ENCODE measurements at regions not wholly inside any gene's neighbourhood (a gene's known extent, or its start where the extent isn't known, plus 50 kb on each side); places are given as distances from the start of the nearest gene placed in this dataset.
"Not testable (repeated sequence)": the region's sequence is repeated elsewhere in the genome, so short reads cannot be mapped to it uniquely, and the experiment has no call there.

GRCh38 chr3:170801597-170801996 is 68.4 kb downstream of the RPL22L1 start:
- no peak overlapping the region for H3K27ac Mint-ChIP-seq
- intact Hi-C loops (cut with micrococcal nuclease) = no loop called here
- H3K4me3 Mint-ChIP-seq = no peak overlapping the region

DNA sequence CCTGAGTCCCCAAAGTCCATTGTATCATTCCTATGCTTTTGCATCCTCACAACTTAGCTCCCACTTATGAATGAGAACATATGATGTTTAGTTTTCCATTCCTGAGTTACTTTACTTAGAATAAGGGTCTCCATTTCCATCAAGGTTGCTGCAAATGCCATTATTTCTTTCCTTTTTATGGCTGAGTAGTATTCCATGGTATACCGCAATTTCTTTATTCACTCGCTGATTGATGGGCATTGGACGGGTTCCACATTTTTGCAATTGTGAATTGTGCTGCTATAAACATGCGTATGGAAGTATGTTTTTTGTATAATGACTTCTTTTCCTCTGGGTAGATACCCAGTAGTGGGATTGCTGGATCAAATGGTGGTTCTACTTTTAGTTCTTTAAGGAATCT is 69.7 kb downstream of the RPL22L1 start:
- H3K27ac Mint-ChIP-seq; H3K4me3 Mint-ChIP-seq; H3K36me3 Mint-ChIP-seq (ENCODE audit: low read depth); H3K4me1 Mint-ChIP-seq (ENCODE audit: low read depth); H3K9me3 Mint-ChIP-seq; intact Hi-C loops (cut with micrococcal nuclease): not testable (repeated sequence)
- H3K27me3 Mint-ChIP-seq = peaks cover 14% of the 10 kb centered on the region

More at GRCh38 chr3:170801597-170801996, 68.4 kb downstream of the RPL22L1 start:
- H3K27me3 Mint-ChIP-seq = peaks cover 14% of the 10 kb centered on the region
- peaks cover 8% of the 10 kb centered on the region for H3K9me3 Mint-ChIP-seq
- no peaks in the 10 kb centered on the region for H3K4me1 Mint-ChIP-seq (ENCODE audit: low read depth)
- no peaks in the 10 kb centered on the region for H3K36me3 Mint-ChIP-seq (ENCODE audit: low read depth)

DNA sequence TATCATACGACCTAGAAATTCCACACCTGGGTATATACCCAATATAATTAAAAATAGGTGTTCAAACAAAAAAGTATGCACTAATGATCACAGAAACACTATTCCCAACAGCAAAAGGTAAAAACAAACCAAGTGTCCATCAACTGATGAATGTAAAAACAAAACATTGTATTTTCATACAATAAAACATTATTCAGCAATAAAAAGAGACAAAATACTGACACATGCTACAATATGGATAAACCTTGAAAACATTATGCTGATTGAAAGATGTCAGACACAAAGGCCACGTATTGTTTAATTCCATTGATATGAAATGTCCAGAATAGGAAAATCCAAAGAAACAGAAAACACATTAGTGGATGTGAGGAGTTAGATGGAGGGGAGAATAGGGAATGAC is 71.0 kb downstream of the RPL22L1 start:
- peaks cover 8% of the 10 kb centered on the region for H3K9me3 Mint-ChIP-seq
- H3K4me3 Mint-ChIP-seq = no peak overlapping the region
- intact Hi-C loops (cut with micrococcal nuclease) = no loop called here
- no peaks in the 10 kb centered on the region for H3K36me3 Mint-ChIP-seq (ENCODE audit: low read depth)
- H3K27me3 Mint-ChIP-seq = peaks cover 10% of the 10 kb centered on the region
- H3K27ac Mint-ChIP-seq = no peak overlapping the region
- H3K4me1 Mint-ChIP-seq (ENCODE audit: low read depth) = no peaks in the 10 kb centered on the region

DNA sequence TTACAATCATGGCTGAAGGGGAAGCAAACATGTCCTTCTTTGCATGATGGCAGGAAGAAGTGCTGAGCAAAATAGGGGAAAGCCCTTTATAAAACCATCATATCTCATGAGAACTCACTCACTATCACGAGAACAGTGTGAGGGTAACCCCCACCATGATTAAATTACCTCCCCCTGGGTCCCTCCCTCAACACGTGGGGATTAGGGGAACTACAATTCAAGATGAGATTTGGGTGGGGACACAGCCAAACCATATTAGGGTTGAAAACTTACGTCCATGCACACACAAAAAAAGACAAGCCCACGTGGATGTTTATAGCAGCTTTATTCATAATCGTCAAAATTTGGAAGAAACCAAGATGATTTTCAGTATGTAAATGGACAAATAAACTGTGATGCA is 72.3 kb downstream of the RPL22L1 start:
- no peaks in the 10 kb centered on the region for H3K36me3 Mint-ChIP-seq (ENCODE audit: low read depth)
- H3K4me3 Mint-ChIP-seq = no peak overlapping the region
- no peaks in the 10 kb centered on the region for H3K4me1 Mint-ChIP-seq (ENCODE audit: low read depth)

DNA sequence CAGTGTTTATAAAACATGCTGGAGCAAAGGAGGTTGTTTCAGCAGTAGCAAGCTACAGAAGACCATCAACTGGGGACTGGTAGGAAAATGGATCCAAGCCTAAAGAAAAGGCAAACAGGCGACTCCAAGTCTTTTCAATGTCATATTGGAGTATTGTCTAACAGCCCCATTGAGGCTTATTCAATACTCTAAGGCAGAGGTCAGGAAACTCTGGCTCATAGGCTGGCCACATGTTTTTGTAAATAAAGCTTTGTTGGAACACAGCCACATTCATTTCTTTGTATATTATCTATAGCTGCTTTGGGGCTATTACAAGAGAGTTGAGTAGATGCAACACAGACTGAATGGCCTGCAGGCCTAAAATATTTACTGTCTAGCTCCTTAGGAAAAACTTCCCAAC is 77.5 kb downstream of the RPL22L1 start:
- Mint-ChIP-seq H3K4me3 (no peak overlapping the region), H3K36me3 (ENCODE audit: low read depth) (no peaks in the 10 kb centered on the region), H3K27me3 (no peaks in the 10 kb centered on the region), H3K9me3 (no peaks in the 10 kb centered on the region), H3K4me1 (ENCODE audit: low read depth) (no peaks in the 10 kb centered on the region), H3K27ac (no peak overlapping the region)
- intact Hi-C loops (cut with micrococcal nuclease) = no loop called here

More for the DNA sequence above, 72.3 kb downstream of the RPL22L1 start:
- Mint-ChIP-seq H3K27me3 (peaks cover 8% of the 10 kb centered on the region), H3K9me3 (peaks cover 8% of the 10 kb centered on the region), H3K27ac (no peak overlapping the region)
- intact Hi-C loops (cut with micrococcal nuclease) = no loop called here

- no peaks in the 10 kb centered on the region for H3K9me3 Mint-ChIP-seq
- peaks cover 1% of the 10 kb centered on the region for H3K27me3 Mint-ChIP-seq
- H3K4me3 Mint-ChIP-seq = no peak overlapping the region
- H3K27ac Mint-ChIP-seq = no peak overlapping the region
- no peaks in the 10 kb centered on the region for H3K36me3 Mint-ChIP-seq (ENCODE audit: low read depth)
- no peaks in the 10 kb centered on the region for H3K4me1 Mint-ChIP-seq (ENCODE audit: low read depth)
- intact Hi-C loops (cut with micrococcal nuclease) = no loop called here
Measured at GRCh38 chr3:170790647-170791046, 79.3 kb downstream of the RPL22L1 start.

DNA sequence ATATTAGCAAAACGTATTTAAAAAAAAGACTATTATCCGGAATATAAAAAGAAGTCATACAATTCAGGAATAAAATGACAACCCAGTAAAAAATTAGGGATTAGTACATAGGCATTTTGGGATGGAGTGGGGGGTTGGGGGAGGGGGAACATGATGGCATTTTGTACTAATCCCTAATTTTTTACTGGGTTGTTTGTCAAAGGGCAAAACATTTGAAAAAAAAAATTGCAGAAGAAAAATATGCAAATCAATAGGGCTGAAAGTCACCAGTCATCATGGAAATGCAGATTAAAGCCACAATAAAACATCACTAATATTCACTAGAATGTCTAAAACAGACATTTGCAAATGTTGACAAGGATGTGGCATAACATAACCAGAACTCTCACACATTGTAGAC is 82.5 kb downstream of the RPL22L1 start:
- intact Hi-C loops (cut with micrococcal nuclease) = no loop called here
- no peak overlapping the region for H3K4me3 Mint-ChIP-seq
- H3K27ac Mint-ChIP-seq = no peak overlapping the region
- H3K27me3 Mint-ChIP-seq = peaks cover 5% of the 10 kb centered on the region
- H3K9me3 Mint-ChIP-seq = no peaks in the 10 kb centered on the region
- H3K36me3 Mint-ChIP-seq (ENCODE audit: low read depth) = no peaks in the 10 kb centered on the region
- no peaks in the 10 kb centered on the region for H3K4me1 Mint-ChIP-seq (ENCODE audit: low read depth)

- Mint-ChIP-seq H3K27ac (no peak overlapping the region), H3K9me3 (no peaks in the 10 kb centered on the region), H3K36me3 (ENCODE audit: low read depth) (no peaks in the 10 kb centered on the region), H3K27me3 (peaks cover 5% of the 10 kb centered on the region), H3K4me3 (no peak overlapping the region), H3K4me1 (ENCODE audit: low read depth) (no peaks in the 10 kb centered on the region)
- intact Hi-C loops (cut with micrococcal nuclease) = no loop called here
Measured at GRCh38 chr3:170785454-170785853, 84.5 kb downstream of the RPL22L1 start.

GRCh38 chr3:170784406-170784805 is 85.6 kb downstream of the RPL22L1 start:
- Mint-ChIP-seq H3K36me3 (ENCODE audit: low read depth) (no peaks in the 10 kb centered on the region), H3K27me3 (peaks cover 5% of the 10 kb centered on the region), H3K4me3 (no peak overlapping the region), H3K27ac (no peak overlapping the region), H3K9me3 (no peaks in the 10 kb centered on the region), H3K4me1 (ENCODE audit: low read depth) (no peaks in the 10 kb centered on the region)
- intact Hi-C loops (cut with micrococcal nuclease) = no loop called here

DNA sequence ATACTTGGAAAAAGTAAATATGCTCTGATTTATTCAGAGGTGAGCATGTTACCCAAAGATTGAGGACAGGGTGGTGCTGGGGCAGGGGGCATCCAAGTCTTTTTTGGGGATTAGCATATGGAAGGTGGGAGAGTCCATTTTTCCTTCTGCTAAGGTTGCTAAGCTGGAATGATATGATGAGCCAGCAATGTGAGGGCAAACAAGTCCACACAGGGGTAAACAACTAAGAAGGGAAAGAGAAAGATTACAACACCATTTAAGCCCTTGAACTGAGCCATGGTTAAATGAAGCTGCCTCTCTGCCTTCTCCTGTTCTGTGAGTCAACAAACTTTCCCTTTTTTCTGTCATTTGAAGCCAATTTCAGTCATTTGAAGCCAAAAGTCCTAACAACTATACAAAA is 89.0 kb downstream of the RPL22L1 start:
- Mint-ChIP-seq H3K27me3 (peaks cover 4% of the 10 kb centered on the region), H3K4me1 (ENCODE audit: low read depth) (no peaks in the 10 kb centered on the region), H3K36me3 (ENCODE audit: low read depth) (no peaks in the 10 kb centered on the region), H3K4me3 (no peak overlapping the region), H3K27ac (no peak overlapping the region), H3K9me3 (no peaks in the 10 kb centered on the region)
- intact Hi-C loops (cut with micrococcal nuclease) = no loop called here

- H3K27me3 Mint-ChIP-seq = peaks cover 3% of the 10 kb centered on the region
- no peak overlapping the region for H3K4me3 Mint-ChIP-seq
Measured at GRCh38 chr3:170780471-170780870, 89.5 kb downstream of the RPL22L1 start.

GRCh38 chr3:170778240-170779217 is 91.5 kb downstream of the RPL22L1 start:
- Mint-ChIP-seq H3K27ac (no peak overlapping the region), H3K4me3 (no peak overlapping the region), H3K4me1 (ENCODE audit: low read depth) (no peaks in the 10 kb centered on the region), H3K36me3 (ENCODE audit: low read depth) (no peaks in the 10 kb centered on the region), H3K9me3 (no peaks in the 10 kb centered on the region), H3K27me3 (no peaks in the 10 kb centered on the region)
- intact Hi-C loops (cut with micrococcal nuclease) = no loop called here

More at GRCh38 chr3:170780471-170780870, 89.5 kb downstream of the RPL22L1 start:
- Mint-ChIP-seq H3K27ac (no peak overlapping the region), H3K4me1 (ENCODE audit: low read depth) (no peaks in the 10 kb centered on the region), H3K36me3 (ENCODE audit: low read depth) (no peaks in the 10 kb centered on the region), H3K9me3 (no peaks in the 10 kb centered on the region)
- intact Hi-C loops (cut with micrococcal nuclease) = no loop called here

DNA sequence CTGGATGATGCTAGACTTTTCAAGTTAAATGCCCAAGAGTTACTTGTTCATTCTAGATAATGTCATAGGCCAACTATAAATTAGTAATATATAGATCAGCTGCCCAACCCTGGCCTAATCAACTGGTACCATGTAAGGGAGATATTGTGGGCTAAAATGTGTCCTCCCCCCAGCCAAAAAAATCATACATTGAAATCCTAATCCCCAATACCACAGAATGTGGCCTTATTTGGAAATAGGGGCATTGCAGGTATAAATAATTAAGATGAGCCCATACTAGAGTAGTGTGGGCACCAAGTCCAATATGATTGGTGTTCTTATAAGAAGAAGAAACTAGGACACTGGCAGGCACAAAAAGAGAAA is 92.5 kb downstream of the RPL22L1 start:
- intact Hi-C loops (cut with micrococcal nuclease) = no loop called here
- no peaks in the 10 kb centered on the region for H3K27me3 Mint-ChIP-seq

DNA sequence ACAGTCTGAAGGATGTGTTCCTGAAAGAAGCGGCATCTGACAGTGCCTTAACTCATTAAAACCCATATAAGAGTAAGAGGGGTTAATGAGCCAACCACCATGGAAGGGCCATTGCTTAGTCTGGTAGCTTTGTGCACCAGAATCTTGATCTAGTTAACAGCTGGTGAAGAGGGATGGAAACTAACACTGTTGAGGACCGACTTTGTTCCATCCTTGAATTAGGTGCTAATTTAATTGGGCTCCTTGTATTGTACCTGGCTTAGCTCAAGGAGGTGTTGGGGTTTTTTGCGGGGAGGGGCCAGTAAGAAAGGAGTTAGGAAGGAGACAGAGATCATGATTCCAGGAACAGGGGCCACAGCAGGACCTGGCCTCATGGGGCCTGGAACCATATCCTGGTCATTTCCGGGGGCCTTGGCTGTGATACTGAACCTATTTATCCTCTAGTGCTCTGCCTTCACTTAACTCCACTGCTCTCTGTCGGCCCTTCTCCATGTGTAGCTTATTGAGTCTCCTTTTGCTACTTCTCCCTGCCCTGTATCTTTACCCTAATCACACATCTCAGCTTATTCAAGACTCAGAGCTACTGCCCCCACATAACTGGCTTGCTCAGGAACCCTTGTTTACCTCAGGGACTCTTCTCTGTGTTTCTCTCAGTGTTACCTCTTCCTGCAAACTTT is 93.0 kb downstream of the RPL22L1 start:
- H3K4me3 Mint-ChIP-seq = no peak overlapping the region
- intact Hi-C loops (cut with micrococcal nuclease) = no loop called here
- H3K9me3 Mint-ChIP-seq = no peaks in the 10 kb centered on the region
- H3K36me3 Mint-ChIP-seq (ENCODE audit: low read depth) = no peaks in the 10 kb centered on the region
- H3K4me1 Mint-ChIP-seq (ENCODE audit: low read depth) = no peaks in the 10 kb centered on the region
- H3K27ac Mint-ChIP-seq = no peak overlapping the region
- H3K27me3 Mint-ChIP-seq = no peaks in the 10 kb centered on the region

More for the DNA sequence above, 92.5 kb downstream of the RPL22L1 start:
- Mint-ChIP-seq H3K4me1 (ENCODE audit: low read depth) (no peaks in the 10 kb centered on the region), H3K4me3 (no peak overlapping the region), H3K27ac (no peak overlapping the region), H3K9me3 (no peaks in the 10 kb centered on the region), H3K36me3 (ENCODE audit: low read depth) (no peaks in the 10 kb centered on the region)
